ENCODE measurements at regions not wholly inside any gene's neighbourhood (a gene's known extent, or its start where the extent isn't known, plus 50 kb on each side); places are given as distances from the start of the nearest gene placed in this dataset.

DNA sequence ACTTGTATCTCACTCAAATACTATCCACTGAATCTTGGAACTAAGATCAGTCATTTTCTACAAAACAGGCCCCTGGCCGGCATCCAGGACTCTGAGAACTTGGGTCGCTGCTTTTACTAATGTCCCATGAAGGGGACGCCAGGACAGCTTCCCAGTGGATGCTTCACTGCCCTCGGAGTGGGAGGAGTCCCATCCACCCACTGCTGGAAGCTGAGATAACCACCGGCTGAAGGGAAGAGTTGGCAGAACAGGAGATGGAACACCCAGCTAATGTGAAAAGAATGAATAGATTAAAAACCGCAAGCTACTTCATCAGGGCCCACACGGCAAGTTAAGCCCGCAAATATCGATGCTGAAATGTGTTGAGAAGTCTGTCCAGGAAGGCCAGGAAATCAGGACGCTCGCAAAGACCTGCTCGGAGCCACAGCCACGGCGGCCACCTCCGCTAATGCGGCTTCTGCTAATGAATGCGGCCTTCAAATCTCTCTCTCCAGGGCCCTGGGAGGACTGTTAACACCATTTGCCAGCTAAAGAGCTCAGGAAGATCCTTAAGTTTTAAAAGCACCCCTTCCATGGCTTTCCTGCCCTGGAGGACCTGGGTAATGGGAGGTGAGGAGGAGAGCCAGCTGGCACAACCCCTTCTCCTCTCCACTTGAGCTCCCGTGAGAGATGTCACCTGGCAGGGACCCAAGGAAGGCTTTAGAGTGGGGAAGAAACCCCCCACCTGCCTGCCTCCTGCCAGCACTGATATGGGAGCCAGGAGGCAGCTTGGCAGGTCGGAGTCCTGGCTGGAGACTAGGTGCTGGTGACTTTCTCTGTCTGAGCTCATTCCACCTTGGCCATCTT, 226.6 kb upstream of the RPL38 start:
- no peak for DNase-seq (ENCODE audit: low spot score)
- TF ChIP-seq, protein P1, sequence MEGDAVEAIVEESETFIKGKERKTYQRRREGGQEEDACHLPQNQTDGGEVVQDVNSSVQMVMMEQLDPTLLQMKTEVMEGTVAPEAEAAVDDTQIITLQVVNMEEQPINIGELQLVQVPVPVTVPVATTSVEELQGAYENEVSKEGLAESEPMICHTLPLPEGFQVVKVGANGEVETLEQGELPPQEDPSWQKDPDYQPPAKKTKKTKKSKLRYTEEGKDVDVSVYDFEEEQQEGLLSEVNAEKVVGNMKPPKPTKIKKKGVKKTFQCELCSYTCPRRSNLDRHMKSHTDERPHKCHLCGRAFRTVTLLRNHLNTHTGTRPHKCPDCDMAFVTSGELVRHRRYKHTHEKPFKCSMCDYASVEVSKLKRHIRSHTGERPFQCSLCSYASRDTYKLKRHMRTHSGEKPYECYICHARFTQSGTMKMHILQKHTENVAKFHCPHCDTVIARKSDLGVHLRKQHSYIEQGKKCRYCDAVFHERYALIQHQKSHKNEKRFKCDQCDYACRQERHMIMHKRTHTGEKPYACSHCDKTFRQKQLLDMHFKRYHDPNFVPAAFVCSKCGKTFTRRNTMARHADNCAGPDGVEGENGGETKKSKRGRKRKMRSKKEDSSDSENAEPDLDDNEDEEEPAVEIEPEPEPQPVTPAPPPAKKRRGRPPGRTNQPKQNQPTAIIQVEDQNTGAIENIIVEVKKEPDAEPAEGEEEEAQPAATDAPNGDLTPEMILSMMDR (IDR thresholded peaks at IDR 0.05), result no peak
- no peak for ATAC-seq (ENCODE audit: low FRiP score)

DNA sequence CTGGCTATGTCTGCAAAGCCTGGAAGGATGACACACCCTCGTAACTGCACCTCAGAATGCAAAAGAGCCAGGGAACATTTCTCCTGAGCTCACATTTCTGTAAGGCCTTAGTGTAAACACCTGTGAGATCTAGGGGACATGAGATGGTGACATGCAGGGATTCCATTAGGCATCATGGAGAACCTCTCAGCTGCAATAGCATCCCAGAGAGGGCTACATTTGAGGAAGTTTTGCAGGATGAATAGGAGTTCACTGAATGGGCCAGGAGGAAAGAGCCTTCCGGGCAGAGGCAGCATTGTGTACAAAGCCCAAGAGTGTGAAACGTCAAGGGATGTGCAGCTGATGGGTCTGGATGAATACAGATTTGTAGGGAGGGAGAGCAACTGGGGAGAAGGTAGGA, 223.0 kb upstream of the RPL38 start:
- ATAC-seq (ENCODE audit: low FRiP score), result no peak
- DNase-seq (ENCODE audit: low spot score), result no peak
- TF ChIP-seq, protein P1 (IDR thresholded peaks at IDR 0.05), result no peak

DNA sequence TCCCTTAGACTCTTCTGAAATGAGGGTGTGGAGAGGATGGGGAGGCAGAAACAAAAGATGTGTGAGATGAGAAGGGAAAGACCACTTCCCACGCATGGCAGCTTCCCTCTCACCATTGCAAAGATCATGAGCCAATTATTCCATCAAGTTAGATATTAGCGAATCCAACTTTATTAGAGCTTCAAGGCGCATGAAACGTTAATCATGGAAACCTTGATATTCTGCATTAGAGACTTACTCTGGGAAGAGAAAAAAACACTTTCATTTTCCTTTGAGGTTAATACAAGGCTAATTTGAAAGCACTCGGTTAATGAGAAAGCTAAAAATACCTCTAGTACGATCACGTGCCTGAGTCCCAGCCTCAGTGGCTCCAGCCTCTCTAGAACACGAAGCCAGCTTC, 220.6 kb upstream of the RPL38 start:
- TF ChIP-seq, protein P1 (IDR thresholded peaks at IDR 0.05), result no peak
- ATAC-seq (ENCODE audit: low FRiP score), result no peak
- no peak for DNase-seq (ENCODE audit: low spot score)

DNA sequence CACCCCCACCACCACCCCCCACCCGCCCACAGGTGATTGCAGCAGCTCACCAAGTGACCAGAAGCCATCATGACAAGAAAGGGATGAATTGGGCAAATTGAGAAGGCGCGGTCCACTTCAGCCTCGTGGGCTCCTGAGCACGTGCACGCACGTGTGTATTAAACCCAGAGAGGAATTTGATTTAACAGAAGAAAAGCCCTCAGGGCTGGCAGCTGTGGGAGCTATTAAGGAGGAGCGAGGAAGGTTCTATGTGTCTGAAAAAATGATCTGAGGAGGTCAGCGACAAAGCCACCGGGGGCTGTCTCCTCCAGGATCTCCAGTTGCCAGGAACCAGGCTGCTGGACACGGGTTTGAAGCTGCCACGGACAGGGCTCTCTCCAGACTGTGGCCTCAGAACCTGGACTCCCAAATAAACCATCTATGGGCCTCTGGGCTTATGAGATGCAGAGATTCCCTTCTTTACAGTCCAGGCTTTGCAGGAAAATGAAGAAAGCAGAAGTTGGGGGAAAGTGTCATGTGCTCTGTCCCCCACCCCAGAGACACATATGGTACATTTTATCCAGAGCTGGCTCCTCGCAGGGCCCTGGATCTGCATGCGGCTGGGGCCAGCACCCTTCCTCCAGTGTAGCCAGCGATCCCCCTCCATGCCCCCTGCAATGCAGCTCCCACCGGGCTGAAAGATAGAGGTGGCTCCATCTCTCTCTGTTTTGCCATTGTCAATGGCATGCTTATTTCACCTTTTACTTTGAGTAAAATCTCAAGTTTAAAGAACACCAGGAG, 219.7 kb upstream of the RPL38 start:
- DNase-seq (ENCODE audit: low spot score), result no peak
- TF ChIP-seq, protein P1 (IDR thresholded peaks at IDR 0.05), result no peak
- no peak for ATAC-seq (ENCODE audit: low FRiP score)

DNA sequence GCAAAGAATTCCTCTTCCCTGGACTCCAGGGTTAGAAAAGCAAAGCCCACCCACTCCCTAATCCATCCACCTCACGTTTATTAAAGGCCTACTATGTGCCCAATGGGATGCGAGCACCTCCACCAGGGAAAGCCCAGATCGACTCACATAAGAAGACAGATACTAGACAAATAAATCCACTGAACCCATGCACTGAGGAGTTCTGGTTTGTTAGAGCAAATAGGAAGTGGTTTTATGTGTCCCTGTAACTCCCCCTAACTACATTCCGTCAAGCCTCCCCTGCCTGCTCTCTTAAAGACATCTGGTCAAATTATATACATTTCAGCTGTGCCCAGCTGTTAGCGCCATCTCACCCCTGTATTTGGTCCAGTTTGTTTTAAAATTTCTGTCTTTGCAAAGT, 218.5 kb upstream of the RPL38 start:
- ATAC-seq (ENCODE audit: low FRiP score) (no peak), DNase-seq (ENCODE audit: low spot score) (no peak)
- TF ChIP-seq, protein P1 (IDR thresholded peaks at IDR 0.05), result no peak

DNA sequence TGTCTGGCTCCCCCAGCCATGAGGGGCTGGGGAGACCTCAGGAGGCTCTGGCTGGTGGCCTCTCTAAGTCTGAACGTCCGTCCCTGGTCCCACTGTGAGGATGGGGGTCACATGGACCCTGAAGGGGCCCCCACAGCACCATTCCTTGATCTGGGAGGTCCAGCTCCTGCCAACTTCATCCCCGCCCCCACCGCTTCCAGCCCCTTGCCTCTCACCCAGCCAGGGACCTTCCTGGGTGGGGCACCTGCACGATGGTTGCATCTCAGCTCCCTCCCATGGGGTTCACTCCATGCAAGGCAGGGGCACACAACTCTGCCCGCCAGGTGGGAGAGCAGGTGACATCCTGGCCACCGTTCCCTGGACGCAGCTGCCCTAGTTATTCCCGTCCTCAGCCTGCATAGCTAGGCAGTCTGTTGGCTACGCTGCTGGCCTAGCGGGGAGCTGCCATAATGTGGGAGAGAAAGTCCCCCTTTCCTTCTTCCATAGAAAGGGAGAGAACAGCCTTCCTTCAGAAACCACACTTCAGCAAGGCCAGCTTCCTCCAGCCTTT, 217.9 kb upstream of the RPL38 start:
- TF ChIP-seq, protein P1 (IDR thresholded peaks at IDR 0.05), result no peak
- ATAC-seq (ENCODE audit: low FRiP score), result no peak

More for the DNA sequence above, 217.9 kb upstream of the RPL38 start:
- no peak for DNase-seq (ENCODE audit: low spot score)

Measured in omental fat pad (tissue), 3 donors.